GM08714 (cell line): ENCODE measurements at regions not wholly inside any gene's neighbourhood (a gene's known extent, or its start where the extent isn't known, plus 50 kb on each side); places are given as distances from the start of the nearest gene placed in this dataset.

ENCODE experiments used
- H3K4me3 ChIP-seq: fragments of 200-500 bp; sonication (Bioruptor generic); 2 replicates; pipeline ENCODE4 v1.5.1; 2014; ENCODE audit warnings: mild to moderate bottlenecking, low read length, inconsistent platforms
- ZNF274 ChIP-seq: IDR thresholded peaks from 2 replicates; pipeline ENCODE4 v1.6.1; 2012; ENCODE audit warnings: mild to moderate bottlenecking, low read depth, low read length

DNA sequence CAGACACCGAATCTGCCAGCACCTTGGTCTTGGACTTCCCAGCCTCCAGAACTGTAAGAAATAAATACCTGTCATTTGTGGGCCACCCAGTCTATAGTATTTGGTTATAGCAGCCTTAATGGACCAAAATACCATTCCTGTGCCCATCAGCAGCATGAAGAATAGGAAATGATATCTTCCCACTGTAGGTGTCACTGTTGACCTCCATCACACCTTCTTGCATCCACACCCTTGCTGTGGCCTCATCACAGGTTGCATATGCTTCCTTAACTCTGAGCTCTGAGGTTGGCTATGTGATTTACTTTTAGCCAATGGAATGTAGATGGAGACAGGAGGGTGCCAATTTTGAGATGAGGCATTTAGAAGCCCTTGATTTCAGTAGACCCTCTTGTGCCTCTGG, 242.0 kb upstream of the TSHZ3 start:
- H3K4me3 ChIP-seq, result no peak overlapping the region
- TF ChIP-seq ZNF274, result no peak

GRCh38 chr19:31592456-31592855, 243.2 kb upstream of the TSHZ3 start:
- no peak overlapping the region for H3K4me3 ChIP-seq
- TF ChIP-seq ZNF274, result no peak

DNA sequence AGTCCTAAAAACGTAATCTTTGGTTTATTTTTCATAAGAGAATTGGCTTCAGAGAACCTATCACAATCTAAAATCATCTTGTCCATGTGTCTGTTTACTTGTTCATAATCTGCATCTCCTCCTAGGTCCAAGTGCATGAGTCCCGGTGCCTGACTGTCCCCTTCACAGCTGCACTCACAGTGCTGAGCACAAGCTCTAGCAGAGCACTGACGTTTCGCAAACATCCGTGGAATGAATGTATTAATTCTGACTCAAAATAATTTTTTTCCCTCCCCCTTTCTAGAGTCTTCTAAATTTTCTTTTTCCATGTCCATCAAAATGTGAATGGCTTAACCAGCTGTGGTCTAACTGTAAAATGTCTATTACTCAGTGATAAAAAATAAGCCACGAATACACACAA, 245.5 kb upstream of the TSHZ3 start:
- H3K4me3 ChIP-seq, result no peak overlapping the region
- TF ChIP-seq ZNF274, result no peak

GRCh38 chr19:31595521-31595920, 246.3 kb upstream of the TSHZ3 start:
- no peak for TF ChIP-seq ZNF274
- no peak overlapping the region for H3K4me3 ChIP-seq

- H3K4me3 ChIP-seq, result no peak overlapping the region
- TF ChIP-seq ZNF274, result no peak
These were observed 247.5 kb upstream of the TSHZ3 start for GRCh38 chr19:31596751-31597150.

DNA sequence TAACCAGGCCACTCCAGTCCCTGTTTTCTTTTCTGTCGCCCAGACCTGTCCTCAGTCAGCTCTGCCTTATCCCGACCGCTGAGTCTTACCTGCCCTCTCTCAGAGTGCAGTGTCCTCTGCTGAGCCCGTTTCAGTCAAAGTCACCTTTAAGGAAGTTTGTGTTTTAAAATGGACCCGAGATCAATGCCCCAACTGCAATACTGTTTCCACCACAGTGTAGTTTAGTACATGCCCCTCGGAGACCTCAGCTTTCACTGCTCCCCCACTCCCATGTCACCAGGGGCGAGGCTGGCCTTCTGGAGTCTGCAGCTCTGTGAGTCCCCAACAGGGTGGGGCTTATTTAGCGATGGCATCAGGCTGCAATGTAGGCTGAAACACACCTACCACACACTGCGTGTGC, 248.4 kb upstream of the TSHZ3 start:
- TF ChIP-seq ZNF274, result no peak

GRCh38 chr19:31598730-31599238, 249.5 kb upstream of the TSHZ3 start:
- TF ChIP-seq ZNF274, result no peak
- no peak overlapping the region for H3K4me3 ChIP-seq

More for the DNA sequence above, 248.4 kb upstream of the TSHZ3 start:
- H3K4me3 ChIP-seq, result no peak overlapping the region

GRCh38 chr19:31600731-31601295, 251.6 kb upstream of the TSHZ3 start:
- no peak overlapping the region for H3K4me3 ChIP-seq
- no peak for TF ChIP-seq ZNF274

DNA sequence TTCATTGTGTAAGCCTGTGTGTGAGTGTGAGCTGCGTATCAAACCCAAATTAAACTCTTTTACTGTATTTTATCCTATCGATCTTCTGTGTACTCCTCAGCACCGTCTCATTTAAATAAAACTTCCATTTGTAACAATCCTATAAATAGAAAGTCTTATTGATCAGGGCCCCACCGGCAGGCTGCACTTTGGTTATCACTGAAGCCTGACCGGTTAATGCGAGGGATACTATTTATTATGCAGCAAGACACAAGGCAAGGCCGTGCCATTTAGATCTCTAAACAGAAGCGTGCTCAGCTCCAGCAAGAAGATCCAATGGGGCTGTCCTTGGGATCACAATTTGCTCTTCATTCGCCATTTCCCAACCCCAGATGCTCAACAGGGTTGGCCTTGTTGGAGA, 252.6 kb upstream of the TSHZ3 start:
- no peak for TF ChIP-seq ZNF274
- H3K4me3 ChIP-seq, result no peak overlapping the region

DNA sequence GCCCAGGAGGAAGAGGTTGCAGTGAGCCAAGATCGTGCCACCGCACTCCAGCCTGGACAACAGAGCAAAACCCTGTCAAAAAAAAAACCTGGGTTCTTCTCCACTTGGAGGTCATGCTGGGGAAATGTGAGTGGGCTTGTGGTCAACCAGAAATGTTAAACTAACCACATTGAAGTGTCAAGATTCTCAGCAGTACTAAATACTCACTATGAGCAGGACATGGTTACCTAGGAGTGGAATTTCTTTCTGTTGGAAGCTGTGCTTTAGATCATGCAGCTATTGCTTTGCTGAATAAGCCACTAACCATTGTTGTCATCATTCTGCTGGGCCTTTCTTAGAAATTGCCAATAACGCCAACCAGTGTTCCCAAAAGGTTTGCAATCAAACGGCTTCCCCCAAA, 253.3 kb upstream of the TSHZ3 start:
- TF ChIP-seq ZNF274, result no peak
- H3K4me3 ChIP-seq, result no peak overlapping the region

GRCh38 chr19:31604493-31605040, 255.3 kb upstream of the TSHZ3 start:
- no peak overlapping the region for H3K4me3 ChIP-seq
- TF ChIP-seq ZNF274, result no peak

DNA sequence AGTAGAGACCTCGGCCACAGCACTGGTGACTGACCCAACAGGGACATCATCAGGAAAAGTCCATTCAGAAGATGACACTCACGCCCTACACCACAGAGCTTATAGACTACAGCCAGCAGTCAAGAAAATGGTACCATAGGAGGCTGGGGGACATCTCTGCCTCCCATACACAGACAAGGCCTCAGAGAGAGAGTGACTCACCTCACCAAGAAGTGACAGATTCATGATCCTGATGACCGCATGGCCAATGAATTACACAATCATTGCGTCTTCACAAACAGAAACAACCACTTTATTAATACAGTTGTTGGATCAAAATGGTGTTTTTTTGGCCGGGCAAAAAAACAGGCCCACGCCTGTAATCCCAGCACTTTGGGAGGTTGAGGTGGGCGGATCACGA, 260.8 kb upstream of the TSHZ3 start:
- TF ChIP-seq ZNF274, result no peak
- no peak overlapping the region for H3K4me3 ChIP-seq

- TF ChIP-seq ZNF274, result no peak
- H3K4me3 ChIP-seq, result no peak overlapping the region
These were observed 262.0 kb upstream of the TSHZ3 start for GRCh38 chr19:31611046-31611877.

DNA sequence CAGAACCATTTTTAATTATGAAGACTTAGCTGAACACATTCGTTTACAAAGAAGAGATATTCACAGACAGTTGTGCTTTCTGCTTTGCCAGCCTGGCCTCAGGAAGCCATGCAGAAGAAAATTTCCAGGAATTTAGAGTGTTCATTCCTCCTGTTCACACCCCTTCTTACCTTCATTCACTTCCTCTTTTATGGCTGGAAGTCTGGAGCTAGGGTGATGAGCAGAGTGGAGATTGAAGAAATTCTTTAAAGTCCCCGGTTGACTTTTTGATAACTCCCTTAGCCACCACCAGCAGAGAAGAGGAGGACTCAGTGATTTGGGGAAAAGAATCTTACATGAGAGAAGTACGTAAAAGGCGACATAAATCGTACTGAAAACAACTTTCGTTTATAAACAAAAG, 263.6 kb upstream of the TSHZ3 start:
- no peak overlapping the region for H3K4me3 ChIP-seq
- TF ChIP-seq ZNF274, result no peak

- TF ChIP-seq ZNF274, result no peak
- no peak overlapping the region for H3K4me3 ChIP-seq
These were observed 264.5 kb upstream of the TSHZ3 start for GRCh38 chr19:31613683-31614219.
